Neural cell (in vitro differentiated cells): ENCODE measurements at regions not wholly inside any gene's neighbourhood (a gene's known extent, or its start where the extent isn't known, plus 50 kb on each side); places are given as distances from the start of the nearest gene placed in this dataset.

Source experiments
- H2AFZ ChIP-seq: fragments of 200-600, 300-800 bp; sonication (generic), shearing (Covaris generic); 2 replicates; pipeline ENCODE4 v1.6.0; 2014; ENCODE audit warnings: low read depth, mild to moderate bottlenecking, antibody characterized with exemption, low read length, moderate library complexity
- H3F3A ChIP-seq: fragments of 200-600 bp; shearing (Covaris generic); 2 replicates; pipeline ENCODE4 v1.6.1; 2016; ENCODE audit warnings: mild to moderate bottlenecking, moderate library complexity, mixed read lengths, antibody characterized with exemption, low read length; ENCODE audit not compliant: insufficient read depth, poor library complexity, severe bottlenecking
- H3K27ac ChIP-seq: fragments of 200-600, 300-800 bp; sonication (generic), shearing (Covaris generic); 2 replicates; pipeline ENCODE4 v1.5.1; 2014; ENCODE audit warnings: mild to moderate bottlenecking, low read length, moderate library complexity
- H3K27me3 ChIP-seq: fragments of 300-800, 200-600 bp; sonication (generic), shearing (Covaris generic); 2 replicates; pipeline ENCODE4 v1.6.0; 2014; ENCODE audit warnings: mild to moderate bottlenecking, low read depth, low read length, moderate library complexity; ENCODE audit not compliant: insufficient read depth
- H3K36me3 ChIP-seq: fragments of 300-800, 200-600 bp; sonication (generic), shearing (Covaris generic); 2 replicates; pipeline ENCODE4 v1.5.1; 2014; ENCODE audit warnings: mild to moderate bottlenecking, antibody characterized with exemption, low read length, moderate library complexity; ENCODE audit not compliant: insufficient read depth
- H3K4me2 ChIP-seq: fragments of 300-800, 200-600 bp; sonication (generic), shearing (Covaris generic); 2 replicates; pipeline ENCODE4 v1.6.0; 2014; ENCODE audit warnings: mild to moderate bottlenecking, low read length
- H3K4me3 ChIP-seq: fragments of 300-800, 200-600 bp; sonication (generic), shearing (Covaris generic); 2 replicates; pipeline ENCODE4 v1.5.1; 2014; ENCODE audit warnings: mild to moderate bottlenecking, low read length, moderate library complexity
- H3K79me2 ChIP-seq: fragments of 200-600 bp; shearing (Covaris generic); replicated peaks from 2 replicates; pipeline ENCODE4 v1.6.0; 2014; ENCODE audit warnings: mild to moderate bottlenecking, low read length, moderate library complexity; ENCODE audit not compliant: insufficient read depth
- H3K9ac ChIP-seq: fragments of 300-800, 200-600 bp; sonication (generic), shearing (Covaris generic); 2 replicates; pipeline ENCODE4 v1.6.1; 2016; ENCODE audit warnings: mild to moderate bottlenecking, low read length, mixed read lengths
- H3K9me2 ChIP-seq: fragments of 200-600 bp; shearing (Covaris generic); 2 replicates; pipeline ENCODE4 v1.6.1; 2016; ENCODE audit warnings: mild to moderate bottlenecking, low read length, mixed read lengths; ENCODE audit not compliant: insufficient read depth
- H3K9me3 ChIP-seq: fragments of 200-600, 300-800 bp; sonication (generic), shearing (Covaris generic); 2 replicates; pipeline ENCODE4 v1.6.1; 2016; ENCODE audit warnings: mild to moderate bottlenecking, mixed run types, low read length, moderate library complexity, mixed read lengths
- H4K20me1 ChIP-seq: fragments of 200-600 bp; shearing (Covaris generic); 2 replicates; pipeline ENCODE4 v1.6.1; 2016; ENCODE audit warnings: mild to moderate bottlenecking, mixed run types; ENCODE audit not compliant: insufficient read depth
- CTCF ChIP-seq: fragments of 450-650 bp; IDR thresholded peaks from 2 replicates; pipeline ENCODE4 v1.5.1; 2014; ENCODE audit warnings: antibody characterized with exemption, mild to moderate bottlenecking, moderate library complexity; ENCODE audit not compliant: poor library complexity, severe bottlenecking
- EP300 ChIP-seq: fragments of 450-650 bp; conservative IDR thresholded peaks from 2 replicates; pipeline ENCODE4 v1.6.1; 2014; ENCODE audit warnings: antibody characterized with exemption, mild to moderate bottlenecking, moderate library complexity; ENCODE audit not compliant: poor library complexity, severe bottlenecking
- EZH2 ChIP-seq: fragments of 200-600, 300-800 bp; shearing (Covaris generic), sonication (generic); IDR thresholded peaks from 2 replicates; pipeline ENCODE4 v1.6.1; 2014; ENCODE audit warnings: antibody characterized with exemption, low read length, borderline replicate concordance, mild to moderate bottlenecking; ENCODE audit not compliant: insufficient read depth, poor library complexity, severe bottlenecking
- MXI1 ChIP-seq: fragments of 450-650 bp; conservative IDR thresholded peaks from 2 replicates; pipeline ENCODE4 v1.6.1; 2014; ENCODE audit warnings: antibody characterized with exemption, mild to moderate bottlenecking; ENCODE audit not compliant: poor library complexity, severe bottlenecking
- POLR2AphosphoS5 ChIP-seq: IDR thresholded peaks from 2 replicates; pipeline ENCODE4 v1.6.1; 2012
- RAD21 ChIP-seq: fragments of 450-650 bp; conservative IDR thresholded peaks from 2 replicates; pipeline ENCODE4 v1.6.1; 2014; ENCODE audit warnings: antibody characterized with exemption, mild to moderate bottlenecking, moderate library complexity
- REST ChIP-seq: IDR thresholded peaks from 2 replicates; pipeline ENCODE4 v1.6.1; 2012; ENCODE audit warnings: borderline replicate concordance
- SMC3 ChIP-seq: fragments of 450-650 bp; conservative IDR thresholded peaks from 2 replicates; pipeline ENCODE4 v1.6.1; 2014; ENCODE audit warnings: antibody characterized with exemption, mild to moderate bottlenecking, moderate library complexity; ENCODE audit not compliant: poor library complexity
- TAF1 ChIP-seq: IDR thresholded peaks from 2 replicates; pipeline ENCODE4 v1.6.1; 2012; ENCODE audit warnings: low read depth

DNA sequence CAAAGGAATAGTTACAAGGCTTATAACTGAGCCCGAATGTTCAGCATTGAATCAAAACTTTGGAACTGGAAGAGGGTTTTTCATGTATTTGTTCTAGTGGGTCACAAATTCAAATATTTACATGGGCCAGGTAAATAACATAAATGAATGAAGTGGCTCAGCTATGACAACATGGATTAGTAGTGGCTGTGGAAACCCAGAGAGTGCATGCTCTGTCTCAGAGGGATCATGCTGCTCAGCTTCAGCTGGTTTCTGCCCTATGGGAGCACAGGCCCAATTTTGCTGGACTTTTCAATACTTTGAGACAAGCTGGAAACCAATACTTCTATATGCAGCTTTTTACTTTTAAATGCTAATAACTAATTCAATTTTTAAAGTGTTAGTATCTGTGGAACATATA is 394.0 kb upstream of the TEX13C start:
- H3K9me3 ChIP-seq, result no peaks in the 10 kb centered on the region
- H3K36me3 ChIP-seq, result no peaks in the 10 kb centered on the region
- TF ChIP-seq EZH2 (no peak), SMC3 (no peak), RAD21 (no peak), CTCF (no peak), POLR2AphosphoS5 (no peak), REST (no peak), MXI1 (no peak), TAF1 (no peak), EP300 (no peak)
- H3F3A ChIP-seq, result no peaks in the 10 kb centered on the region
- H2AFZ ChIP-seq, result no peak overlapping the region
- no peaks in the 10 kb centered on the region for H3K79me2 ChIP-seq
- H3K9me2 ChIP-seq, result no peaks in the 10 kb centered on the region
- no peak overlapping the region for H3K9ac ChIP-seq
- no peaks in the 10 kb centered on the region for H3K27me3 ChIP-seq
- no peak overlapping the region for H3K27ac ChIP-seq
- no peak overlapping the region for H3K4me2 ChIP-seq
- H4K20me1 ChIP-seq, result no peaks in the 10 kb centered on the region
- no peak overlapping the region for H3K4me3 ChIP-seq

DNA sequence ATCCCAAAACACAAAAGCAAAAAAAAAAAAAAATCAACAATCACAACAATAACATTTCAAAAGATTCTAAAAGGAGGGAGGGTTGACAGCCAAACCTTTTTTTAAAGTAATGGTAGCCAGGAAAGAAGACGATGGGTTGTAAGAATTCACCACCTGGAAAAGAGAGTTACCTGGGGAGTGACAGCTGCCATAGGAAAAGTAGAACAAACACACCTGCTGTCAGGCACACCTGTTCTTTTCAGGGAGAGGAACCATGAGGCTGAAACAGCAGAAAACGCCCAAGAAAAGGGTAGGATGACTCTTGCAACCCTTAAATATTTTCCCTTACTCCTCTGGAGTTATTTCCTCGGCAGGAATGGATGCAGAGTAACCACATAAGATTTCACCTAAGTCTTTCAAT is 388.4 kb upstream of the TEX13C start:
- no peaks in the 10 kb centered on the region for H3F3A ChIP-seq
- no peak overlapping the region for H3K27ac ChIP-seq
- no peaks in the 10 kb centered on the region for H3K27me3 ChIP-seq
- TF ChIP-seq CTCF (no peak), EP300 (no peak), REST (no peak), MXI1 (no peak), TAF1 (no peak), RAD21 (no peak)
- no peaks in the 10 kb centered on the region for H3K9me2 ChIP-seq
- no peaks in the 10 kb centered on the region for H3K79me2 ChIP-seq
- H3K4me3 ChIP-seq, result no peak overlapping the region
- H4K20me1 ChIP-seq, result no peaks in the 10 kb centered on the region
- no peak overlapping the region for H3K4me2 ChIP-seq
- no peak overlapping the region for H3K9ac ChIP-seq
- no peaks in the 10 kb centered on the region for H3K9me3 ChIP-seq
- H3K36me3 ChIP-seq, result no peaks in the 10 kb centered on the region
- H2AFZ ChIP-seq, result no peak overlapping the region
